Gastroesophageal sphincter (tissue), 4 donors: ENCODE measurements at regions not wholly inside any gene's neighbourhood (a gene's known extent, or its start where the extent isn't known, plus 50 kb on each side); places are given as distances from the start of the nearest gene placed in this dataset.
A peak's percentile ranks its signal among the peaks of the same experiment; 100 is the strongest.

ENCODE experiments used
- ATAC-seq: fragments of 150-250 bp; one replicate; pipeline ENCODE4 v1.9.1; 2016; ENCODE audit warnings: mild to moderate bottlenecking, moderate library complexity
- H3K27ac ChIP-seq, 4 donors: fragments of 200-600 bp; sonication (generic) in 3 of 4; 1 replicate in 3 of 4; 2 replicates in 1 of 4; pipeline ENCODE4 v1.5.1; 2016 to 2019
- H3K27me3 ChIP-seq: fragments of 200-600 bp; sonication (generic); one replicate; pipeline ENCODE4 v1.5.1; 2019
- H3K36me3 ChIP-seq, 2 donors: fragments of 200-600 bp; sonication (generic); one replicate each; pipeline ENCODE4 v1.5.1; 2019; ENCODE audit warnings: control low read depth in 1 of 2
- H3K4me1 ChIP-seq, 3 donors: fragments of 200-600 bp; sonication (generic); 1 replicate in 2 of 3; 2 replicates in 1 of 3; pipeline ENCODE4 v1.5.1; 2016 to 2019; ENCODE audit warnings: control low read depth in 2 of 3
- H3K4me3 ChIP-seq, 2 donors: fragments of 200-600 bp; sonication (generic); one replicate each; pipeline ENCODE4 v1.5.1; 2019; ENCODE audit warnings: mild to moderate bottlenecking in 1 of 2, moderate library complexity in 1 of 2
- H3K9me3 ChIP-seq, 3 donors: fragments of 200-600 bp; sonication (generic); one replicate each; pipeline ENCODE4 v1.5.1; 2017 to 2019; ENCODE audit warnings: control low read depth in 2 of 3
- CTCF ChIP-seq, 4 experiments: fragments of 200-600 bp in 2 of 4; fragments of 450-650 bp in 2 of 4; sonication (generic) in 1 of 4; IDR thresholded peaks; one replicate each; pipeline ENCODE4 v1.5.1; 2017 to 2019; ENCODE audit warnings: antibody characterized with exemption in 4 of 4, mild to moderate bottlenecking in 2 of 4, moderate library complexity in 2 of 4
- EP300 ChIP-seq: sonication (generic); formaldehyde crosslinking; IDR thresholded peaks from one replicate; pipeline ENCODE4 v1.6.1; 2017; ENCODE audit warnings: antibody characterized with exemption, mild to moderate bottlenecking
- POLR2A ChIP-seq, 2 donors: fragments of 450-650 bp; IDR thresholded peaks; one replicate each; pipeline ENCODE4 v1.6.1; 2017; ENCODE audit warnings: antibody characterized with exemption in 2 of 2, mild to moderate bottlenecking in 2 of 2, moderate library complexity in 1 of 2
- POLR2AphosphoS5 ChIP-seq: sonication (generic); formaldehyde crosslinking; IDR thresholded peaks from one replicate; pipeline ENCODE4 v1.6.1; 2017; ENCODE audit warnings: antibody characterized with exemption
- WGBS, 2 donors: methylation state at CpG; one replicate each; pipeline ENCODE4 v1.1.5; 2018; ENCODE audit warnings: low coverage in 1 of 2; 5-methylcytosine and 5-hydroxymethylcytosine counted together

- Histone ChIP-seq H3K4me3 (no peak overlapping the region), H3K4me1 (no peaks in the 10 kb centered on the region), H3K27ac (no peak overlapping the region), H3K9me3 (no peaks in the 10 kb centered on the region), H3K27me3 (no peaks in the 10 kb centered on the region), H3K36me3 (no peaks in the 10 kb centered on the region)
- ATAC-seq, result no peak
- 67 to 86% methylated on average over 1 of the region's 1 CpG for WGBS, 2 donors
- TF ChIP-seq POLR2AphosphoS5 (no peak), POLR2A (IDR thresholded peaks at IDR 0.05) (no peak), EP300 (no peak), CTCF (IDR thresholded peaks at IDR 0.05) (no peak)
Observed at GRCh38 chr3:96059301-96059700, 755.1 kb upstream of the EPHA6 start.

- WGBS, 2 donors, result no CpG with 5 or more reads among the region's 1 CpG
- Histone ChIP-seq H3K27ac (no peak overlapping the region), H3K9me3 (peaks cover 0 to 6% (median 0%) of the 10 kb centered on the region in 3 donors), H3K4me3 (no peak overlapping the region), H3K4me1 (no peaks in the 10 kb centered on the region), H3K27me3 (no peaks in the 10 kb centered on the region), H3K36me3 (no peaks in the 10 kb centered on the region)
- peak; percentile 22 for ATAC-seq
- TF ChIP-seq CTCF (IDR thresholded peaks at IDR 0.05) (no peak), POLR2A (IDR thresholded peaks at IDR 0.05) (no peak), POLR2AphosphoS5 (no peak), EP300 (no peak)
Observed at GRCh38 chr3:96069065-96069464, 745.3 kb upstream of the EPHA6 start.

- ATAC-seq, result no peak
- H3K27ac ChIP-seq, result no peak overlapping the region
- no peak overlapping the region for H3K4me3 ChIP-seq
- peaks cover 0 to 6% (median 0%) of the 10 kb centered on the region in 3 donors for H3K9me3 ChIP-seq
- H3K4me1 ChIP-seq, result no peaks in the 10 kb centered on the region
- TF ChIP-seq POLR2AphosphoS5, result no peak
- no peak for TF ChIP-seq CTCF (IDR thresholded peaks at IDR 0.05)
- TF ChIP-seq EP300, result no peak
- TF ChIP-seq POLR2A (IDR thresholded peaks at IDR 0.05), result no peak
- H3K36me3 ChIP-seq, result no peaks in the 10 kb centered on the region
- no peaks in the 10 kb centered on the region for H3K27me3 ChIP-seq
Observed at GRCh38 chr3:96070678-96071077, 743.7 kb upstream of the EPHA6 start.

- Histone ChIP-seq H3K27me3 (no peaks in the 10 kb centered on the region), H3K4me1 (no peaks in the 10 kb centered on the region), H3K4me3 (no peak overlapping the region), H3K9me3 (peaks cover 0 to 6% (median 0%) of the 10 kb centered on the region in 3 donors), H3K36me3 (no peaks in the 10 kb centered on the region), H3K27ac (no peak overlapping the region)
- 63 to 74% methylated on average over 5 of the region's 5 CpGs for WGBS, 2 donors
- TF ChIP-seq POLR2A (IDR thresholded peaks at IDR 0.05), result no peak
- no peak for TF ChIP-seq CTCF (IDR thresholded peaks at IDR 0.05)
- TF ChIP-seq POLR2AphosphoS5, result no peak
- TF ChIP-seq EP300, result no peak
- no peak for ATAC-seq
Observed at GRCh38 chr3:96071097-96071496, 743.3 kb upstream of the EPHA6 start.

DNA sequence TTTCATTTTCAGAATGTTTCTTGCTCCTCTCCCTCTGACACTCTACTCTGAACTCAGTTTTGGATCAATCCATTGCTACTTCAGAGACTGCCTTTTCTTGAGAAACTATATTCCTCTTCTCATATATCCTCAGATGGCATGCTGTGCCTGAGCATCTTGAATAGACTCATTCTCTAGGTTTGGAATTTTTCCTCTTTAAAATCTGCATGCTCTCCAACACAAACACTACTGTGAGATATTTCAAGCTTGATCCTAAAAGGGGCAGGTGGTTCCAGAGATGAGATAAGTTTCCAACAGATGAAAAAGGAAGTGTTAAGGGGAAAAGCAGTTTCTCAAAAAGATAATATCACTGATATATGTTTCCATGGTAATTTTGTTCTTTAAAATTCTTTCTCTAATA lies 742.2 kb upstream of the EPHA6 start:
- no peak for ATAC-seq
- Histone ChIP-seq H3K4me3 (no peak overlapping the region), H3K27me3 (no peaks in the 10 kb centered on the region), H3K27ac (no peak overlapping the region), H3K36me3 (no peaks in the 10 kb centered on the region), H3K9me3 (peaks cover 0 to 6% (median 0%) of the 10 kb centered on the region in 3 donors), H3K4me1 (no peaks in the 10 kb centered on the region)
- TF ChIP-seq EP300 (no peak), CTCF (IDR thresholded peaks at IDR 0.05) (no peak), POLR2A (IDR thresholded peaks at IDR 0.05) (no peak), POLR2AphosphoS5 (no peak)
